ENCODE measurements at regions not wholly inside any gene's neighbourhood (a gene's known extent, or its start where the extent isn't known, plus 50 kb on each side); places are given as distances from the start of the nearest gene placed in this dataset.
"Not testable (repeated sequence)": the region's sequence is repeated elsewhere in the genome, so short reads cannot be mapped to it uniquely, and the experiment has no call there.

- DNase-seq (ENCODE audit: low read depth), result no peak
These were observed 104.9 kb upstream of the SMAD3 start for GRCh38 chr15:66960519-66960918.

- DNase-seq (ENCODE audit: low read depth), result no peak
These were observed 104.0 kb upstream of the SMAD3 start for GRCh38 chr15:66961407-66961884.

- DNase-seq (ENCODE audit: low read depth), result no peak
These were observed 103.5 kb upstream of the SMAD3 start for GRCh38 chr15:66961901-66962300.

GRCh38 chr15:66962522-66962921 lies 102.9 kb upstream of the SMAD3 start:
- no peak for DNase-seq (ENCODE audit: low read depth)

- no peak for DNase-seq (ENCODE audit: low read depth)
These were observed 102.3 kb upstream of the SMAD3 start for GRCh38 chr15:66963084-66963483.

- DNase-seq (ENCODE audit: low read depth), result no peak
These were observed 101.7 kb upstream of the SMAD3 start for GRCh38 chr15:66963710-66964109.

- DNase-seq (ENCODE audit: low read depth), result no peak
These were observed 101.2 kb upstream of the SMAD3 start for GRCh38 chr15:66964111-66964738.

- no peak for DNase-seq (ENCODE audit: low read depth)
These were observed 100.6 kb upstream of the SMAD3 start for GRCh38 chr15:66964791-66965190.

- no peak for DNase-seq (ENCODE audit: low read depth)
These were observed 100.1 kb upstream of the SMAD3 start for GRCh38 chr15:66965201-66965900.

- no peak for DNase-seq (ENCODE audit: low read depth)
These were observed 99.1 kb upstream of the SMAD3 start for GRCh38 chr15:66966256-66966655.

GRCh38 chr15:66968806-66969596 lies 96.4 kb upstream of the SMAD3 start:
- DNase-seq (ENCODE audit: low read depth), result no peak

- DNase-seq (ENCODE audit: low read depth), result not testable (repeated sequence)
These were observed 91.3 kb upstream of the SMAD3 start for GRCh38 chr15:66974131-66974530.

GRCh38 chr15:66976106-66976640 lies 89.2 kb upstream of the SMAD3 start:
- not testable (repeated sequence) for DNase-seq (ENCODE audit: low read depth)

GRCh38 chr15:66980326-66980725 lies 85.1 kb upstream of the SMAD3 start:
- DNase-seq (ENCODE audit: low read depth), result not testable (repeated sequence)

GRCh38 chr15:66981771-66982170 lies 83.6 kb upstream of the SMAD3 start:
- DNase-seq (ENCODE audit: low read depth), result no peak

GRCh38 chr15:66982250-66982649 lies 83.2 kb upstream of the SMAD3 start:
- DNase-seq (ENCODE audit: low read depth), result no peak

- DNase-seq (ENCODE audit: low read depth), result no peak
These were observed 82.6 kb upstream of the SMAD3 start for GRCh38 chr15:66982816-66983215.

GRCh38 chr15:66985653-66986052 lies 79.7 kb upstream of the SMAD3 start:
- no peak for DNase-seq (ENCODE audit: low read depth)

- DNase-seq (ENCODE audit: low read depth), result no peak
These were observed 78.5 kb upstream of the SMAD3 start for GRCh38 chr15:66986951-66987350.

GRCh38 chr15:66993090-66993489 lies 72.3 kb upstream of the SMAD3 start:
- DNase-seq (ENCODE audit: low read depth), result no peak

- no peak for DNase-seq (ENCODE audit: low read depth)
These were observed 71.3 kb upstream of the SMAD3 start for GRCh38 chr15:66993874-66994696.

Data from HT1080 (cell line).